CD4-positive, alpha-beta memory T cell (primary cell): ENCODE measurements at regions not wholly inside any gene's neighbourhood (a gene's known extent, or its start where the extent isn't known, plus 50 kb on each side); places are given as distances from the start of the nearest gene placed in this dataset.

Source experiments
- CTCF ChIA-PET: fragments of 350-600 bp; sonication (Branson Sonifier 250); formaldehyde crosslinking; loops from one replicate; lab custom pipeline; 2021; ENCODE audit warnings: inconsistent platforms; ENCODE audit not compliant: partially characterized antibody; lab: Charles Lee
- POLR2A ChIA-PET: fragments of 350-600 bp; sonication (Branson Sonifier 250); formaldehyde crosslinking; loops from one replicate; lab custom pipeline; 2021; ENCODE audit not compliant: partially characterized antibody; lab: Charles Lee
- DNase-seq, 5 donors: peaks; one replicate each; pipeline versions ENCODE4 v3.0.0 to v3.0.0-alpha.2; 2020 to 2022; ENCODE audit warnings: mixed read lengths in 1 of 5
- H3K27ac ChIP-seq: one replicate; pipeline ENCODE4 v1.7.0; 2013; ENCODE audit warnings: low read depth, low read length
- H3K27me3 ChIP-seq: 2 replicates; pipeline ENCODE4 v1.7.0; 2013; ENCODE audit warnings: mild to moderate bottlenecking, low read length, moderate library complexity; ENCODE audit not compliant: insufficient read depth
- H3K36me3 ChIP-seq: 2 replicates; pipeline ENCODE4 v1.7.0; 2013; ENCODE audit warnings: mild to moderate bottlenecking, low read length, moderate library complexity; ENCODE audit not compliant: insufficient read depth
- H3K4me1 ChIP-seq: 2 replicates; pipeline ENCODE4 v1.7.0; 2013; ENCODE audit warnings: mild to moderate bottlenecking, low read length, moderate library complexity; ENCODE audit not compliant: insufficient read depth
- H3K4me3 ChIP-seq, 2 donors: one replicate each; pipeline ENCODE4 v1.7.0; 2013; ENCODE audit warnings: low read length in 2 of 2, mild to moderate bottlenecking in 1 of 2
- H3K9me3 ChIP-seq, 2 donors: one replicate each; pipeline ENCODE4 v1.7.0; 2013; ENCODE audit warnings: low read length in 2 of 2, control low read depth in 1 of 2; ENCODE audit not compliant: control insufficient read depth in 1 of 2
- H3K27ac Mint-ChIP-seq, 7 donors: one replicate each; pipeline ENCODE4 v1.8.0; 2020 to 2021; ENCODE audit warnings: mixed read lengths in 7 of 7, mild to moderate bottlenecking in 6 of 7, inconsistent platforms in 3 of 7, moderate library complexity in 3 of 7
- H3K27me3 Mint-ChIP-seq, 2 donors: one replicate each; pipeline ENCODE4 v1.8.0; 2020 to 2021; ENCODE audit warnings: mixed read lengths in 2 of 2
- H3K36me3 Mint-ChIP-seq, 2 donors: one replicate each; pipeline ENCODE4 v1.8.0; 2020 to 2021; ENCODE audit warnings: mixed read lengths in 2 of 2, inconsistent platforms in 1 of 2, mild to moderate bottlenecking in 1 of 2
- H3K4me1 Mint-ChIP-seq, 4 donors: one replicate each; pipeline ENCODE4 v1.8.0; 2020 to 2021; ENCODE audit warnings: mixed read lengths in 4 of 4, mild to moderate bottlenecking in 1 of 4
- H3K4me3 Mint-ChIP-seq, 8 donors: one replicate each; pipeline ENCODE4 v1.8.0; 2020 to 2021; ENCODE audit warnings: mixed read lengths in 8 of 8, mild to moderate bottlenecking in 7 of 8, moderate library complexity in 6 of 8, inconsistent platforms in 3 of 8
- H3K9me3 Mint-ChIP-seq, 8 donors: one replicate each; pipeline ENCODE4 v1.8.0; 2020 to 2021; ENCODE audit warnings: mixed read lengths in 8 of 8, mild to moderate bottlenecking in 5 of 8, inconsistent platforms in 3 of 8, moderate library complexity in 1 of 8
- intact Hi-C: fragments of 100-400 bp; cut with micrococcal nuclease; formaldehyde crosslinking; loops from one replicate; pipeline ENCODE4 v1.15.1; 2023

- Mint-ChIP-seq H3K9me3 (peaks cover 0 to 2% (median 0%) of the 10 kb centered on the region in 8 donors), H3K36me3 (no peaks in the 10 kb centered on the region), H3K27ac (no peak overlapping the region), H3K4me3 (no peak overlapping the region), H3K27me3 (no peaks in the 10 kb centered on the region), H3K4me1 (no peaks in the 10 kb centered on the region)
- no peak for DNase-seq
- Histone ChIP-seq H3K36me3 (no peaks in the 10 kb centered on the region), H3K27me3 (no peaks in the 10 kb centered on the region), H3K4me3 (no peak overlapping the region), H3K27ac (no peak overlapping the region), H3K9me3 (no peaks in the 10 kb centered on the region), H3K4me1 (no peaks in the 10 kb centered on the region)
- POLR2A ChIA-PET = no interaction called here
- CTCF ChIA-PET = no interaction called here
- intact Hi-C loops = no loop called here
Observed at GRCh38 chr4:95638920-95639501, 90.2 kb upstream of the UNC5C start.

- no peaks in the 10 kb centered on the region for H3K36me3 Mint-ChIP-seq
Observed at GRCh38 chr4:95637043-95637600, 88.3 kb upstream of the UNC5C start.

GRCh38 chr4:95636061-95636460, 87.3 kb upstream of the UNC5C start:
- H3K9me3 ChIP-seq = no peaks in the 10 kb centered on the region
- ChIA-PET POLR2A (no interaction called here), CTCF (interaction anchor here (1.0 kb wide), 1 partner anchor 14 kb away, joined by 3 read pairs; no protein-coding TSS in a partner anchor)
- no peak for DNase-seq
- H3K27ac ChIP-seq = no peak overlapping the region
- H3K4me3 ChIP-seq = no peak overlapping the region
- H3K4me3 Mint-ChIP-seq = no peak overlapping the region
- H3K27ac Mint-ChIP-seq = no peak overlapping the region
- no peaks in the 10 kb centered on the region for H3K27me3 Mint-ChIP-seq
- no peaks in the 10 kb centered on the region for H3K36me3 ChIP-seq
- no peaks in the 10 kb centered on the region for H3K36me3 Mint-ChIP-seq
- no peaks in the 10 kb centered on the region for H3K4me1 Mint-ChIP-seq
- intact Hi-C loops = no loop called here
- peaks cover 0 to 2% (median 0%) of the 10 kb centered on the region in 8 donors for H3K9me3 Mint-ChIP-seq
- no peaks in the 10 kb centered on the region for H3K4me1 ChIP-seq
- H3K27me3 ChIP-seq = no peaks in the 10 kb centered on the region

More at GRCh38 chr4:95637043-95637600, 88.3 kb upstream of the UNC5C start:
- Mint-ChIP-seq H3K27ac (no peak overlapping the region), H3K4me1 (no peaks in the 10 kb centered on the region), H3K9me3 (peaks cover 0 to 2% (median 0%) of the 10 kb centered on the region in 8 donors), H3K4me3 (no peak overlapping the region), H3K27me3 (no peaks in the 10 kb centered on the region)
- no peak for DNase-seq
- intact Hi-C loops = no loop called here
- ChIA-PET POLR2A (no interaction called here), CTCF (interaction anchor here (1.0 kb wide), 1 partner anchor 15 kb away, joined by 3 read pairs; no protein-coding TSS in a partner anchor)
- Histone ChIP-seq H3K4me3 (no peak overlapping the region), H3K4me1 (no peaks in the 10 kb centered on the region), H3K9me3 (no peaks in the 10 kb centered on the region), H3K27me3 (no peaks in the 10 kb centered on the region), H3K36me3 (no peaks in the 10 kb centered on the region), H3K27ac (no peak overlapping the region)

GRCh38 chr4:95627709-95628108, 78.9 kb upstream of the UNC5C start:
- Mint-ChIP-seq H3K27me3 (no peaks in the 10 kb centered on the region), H3K27ac (no peak overlapping the region), H3K4me3 (no peak overlapping the region), H3K9me3 (peaks cover 0 to 3% (median 0%) of the 10 kb centered on the region in 8 donors), H3K36me3 (no peaks in the 10 kb centered on the region), H3K4me1 (no peaks in the 10 kb centered on the region)
- ChIA-PET POLR2A (no interaction called here), CTCF (no interaction called here)
- Histone ChIP-seq H3K27ac (no peak overlapping the region), H3K27me3 (no peaks in the 10 kb centered on the region), H3K9me3 (no peaks in the 10 kb centered on the region), H3K4me1 (no peaks in the 10 kb centered on the region), H3K36me3 (no peaks in the 10 kb centered on the region), H3K4me3 (no peak overlapping the region)
- DNase-seq = no peak
- intact Hi-C loops = no loop called here

GRCh38 chr4:95627024-95627605, 78.3 kb upstream of the UNC5C start:
- DNase-seq = no peak
- H3K9me3 ChIP-seq = no peaks in the 10 kb centered on the region
- Mint-ChIP-seq H3K4me3 (no peak overlapping the region), H3K9me3 (peaks cover 0 to 3% (median 0%) of the 10 kb centered on the region in 8 donors), H3K27me3 (no peaks in the 10 kb centered on the region), H3K4me1 (no peaks in the 10 kb centered on the region), H3K36me3 (no peaks in the 10 kb centered on the region), H3K27ac (no peak overlapping the region)
- CTCF ChIA-PET = no interaction called here
- intact Hi-C loops = no loop called here
- H3K27me3 ChIP-seq = no peaks in the 10 kb centered on the region
- no peaks in the 10 kb centered on the region for H3K36me3 ChIP-seq
- H3K27ac ChIP-seq = no peak overlapping the region
- H3K4me1 ChIP-seq = no peaks in the 10 kb centered on the region
- H3K4me3 ChIP-seq = no peak overlapping the region
- POLR2A ChIA-PET = no interaction called here

GRCh38 chr4:95625020-95625419, 76.2 kb upstream of the UNC5C start:
- ChIA-PET POLR2A (no interaction called here), CTCF (no interaction called here)
- Mint-ChIP-seq H3K9me3 (peaks cover 0 to 3% (median 0%) of the 10 kb centered on the region in 8 donors), H3K36me3 (no peaks in the 10 kb centered on the region), H3K27me3 (no peaks in the 10 kb centered on the region), H3K4me1 (no peaks in the 10 kb centered on the region), H3K4me3 (no peak overlapping the region), H3K27ac (no peak overlapping the region)
- Histone ChIP-seq H3K36me3 (no peaks in the 10 kb centered on the region), H3K9me3 (no peaks in the 10 kb centered on the region), H3K27me3 (no peaks in the 10 kb centered on the region), H3K4me3 (no peak overlapping the region), H3K4me1 (no peaks in the 10 kb centered on the region), H3K27ac (no peak overlapping the region)
- DNase-seq = no peak
- intact Hi-C loops = no loop called here

- ChIA-PET POLR2A (no interaction called here), CTCF (no interaction called here)
- H3K27ac Mint-ChIP-seq = no peak overlapping the region
- H3K27me3 Mint-ChIP-seq = no peaks in the 10 kb centered on the region
- no peak overlapping the region for H3K27ac ChIP-seq
- no peaks in the 10 kb centered on the region for H3K36me3 Mint-ChIP-seq
- H3K9me3 ChIP-seq = no peaks in the 10 kb centered on the region
- no peak for DNase-seq
- no peak overlapping the region for H3K4me3 ChIP-seq
- no peaks in the 10 kb centered on the region for H3K27me3 ChIP-seq
- no peak overlapping the region for H3K4me3 Mint-ChIP-seq
- no peaks in the 10 kb centered on the region for H3K4me1 Mint-ChIP-seq
- no peaks in the 10 kb centered on the region for H3K36me3 ChIP-seq
- peaks cover 0 to 4% (median 0%) of the 10 kb centered on the region in 8 donors for H3K9me3 Mint-ChIP-seq
- H3K4me1 ChIP-seq = no peaks in the 10 kb centered on the region
- intact Hi-C loops = no loop called here
Observed at GRCh38 chr4:95619525-95620443, 71.0 kb upstream of the UNC5C start.
